ENCODE measurements at regions not wholly inside any gene's neighbourhood (a gene's known extent, or its start where the extent isn't known, plus 50 kb on each side); places are given as distances from the start of the nearest gene placed in this dataset.

- DNase-seq, result no peak
Measured at GRCh38 chr4:129350834-129351721, 255.1 kb downstream of the C4orf33 start.

GRCh38 chr4:129352480-129352879 is 256.5 kb downstream of the C4orf33 start:
- no peak for DNase-seq

- DNase-seq, result no peak
Measured at GRCh38 chr4:129353490-129353889, 257.5 kb downstream of the C4orf33 start.

GRCh38 chr4:129355031-129355430 is 259.1 kb downstream of the C4orf33 start:
- DNase-seq, result no peak

- DNase-seq, result no peak
Measured at GRCh38 chr4:129355516-129355915, 259.6 kb downstream of the C4orf33 start.

- DNase-seq, result no peak
Measured at GRCh38 chr4:129358571-129358970, 262.6 kb downstream of the C4orf33 start.

- no peak for DNase-seq
Measured at GRCh38 chr4:129359461-129359860, 263.5 kb downstream of the C4orf33 start.

- peak; percentile 22 for DNase-seq
Measured at GRCh38 chr4:129362691-129363274, 266.8 kb downstream of the C4orf33 start.

GRCh38 chr4:129364747-129365452 is 268.9 kb downstream of the C4orf33 start:
- DNase-seq, result no peak

- DNase-seq, result no peak
Measured at GRCh38 chr4:129369361-129370010, 273.5 kb downstream of the C4orf33 start.

- no peak for DNase-seq
Measured at GRCh38 chr4:129371065-129371464, 275.1 kb downstream of the C4orf33 start.

- DNase-seq, result no peak
Measured at GRCh38 chr4:129371926-129372325, 276.0 kb downstream of the C4orf33 start.

GRCh38 chr4:129377131-129377845 is 281.3 kb downstream of the C4orf33 start:
- DNase-seq, result no peak

GRCh38 chr4:129378364-129378763 is 282.4 kb downstream of the C4orf33 start:
- DNase-seq, result no peak

- DNase-seq, result no peak
Measured at GRCh38 chr4:129379429-129379828, 283.5 kb downstream of the C4orf33 start.

GRCh38 chr4:129384974-129385373 is 289.0 kb downstream of the C4orf33 start:
- no peak for DNase-seq

GRCh38 chr4:129387666-129388065 is 291.7 kb downstream of the C4orf33 start:
- no peak for DNase-seq

GRCh38 chr4:129393976-129394375 is 298.0 kb downstream of the C4orf33 start:
- no peak for DNase-seq

- DNase-seq, result no peak
Measured at GRCh38 chr4:129394635-129395034, 298.7 kb downstream of the C4orf33 start.

GRCh38 chr4:129403848-129404247 is 307.9 kb downstream of the C4orf33 start:
- no peak for DNase-seq

- DNase-seq, result no peak
Measured at GRCh38 chr4:129410115-129410514, 314.2 kb downstream of the C4orf33 start.

- no peak for DNase-seq
Measured at GRCh38 chr4:129415004-129415403, 319.1 kb downstream of the C4orf33 start.

- no peak for DNase-seq
Measured at GRCh38 chr4:129420637-129421036, 324.7 kb downstream of the C4orf33 start.
